Stimulated activated CD4-positive, alpha-beta T cell treated with anti-CD3 and anti-CD28 coated beads, Interleukin-12 subunit alpha, Interleukin-12 subunit beta, amount 100 ng/mL, for 4 hours (primary cell): ENCODE measurements at regions not wholly inside any gene's neighbourhood (a gene's known extent, or its start where the extent isn't known, plus 50 kb on each side); places are given as distances from the start of the nearest gene placed in this dataset.

Experiments used
- DNase-seq: peaks from one replicate; pipeline ENCODE4 v3.0.0-alpha.2; 2020

DNA sequence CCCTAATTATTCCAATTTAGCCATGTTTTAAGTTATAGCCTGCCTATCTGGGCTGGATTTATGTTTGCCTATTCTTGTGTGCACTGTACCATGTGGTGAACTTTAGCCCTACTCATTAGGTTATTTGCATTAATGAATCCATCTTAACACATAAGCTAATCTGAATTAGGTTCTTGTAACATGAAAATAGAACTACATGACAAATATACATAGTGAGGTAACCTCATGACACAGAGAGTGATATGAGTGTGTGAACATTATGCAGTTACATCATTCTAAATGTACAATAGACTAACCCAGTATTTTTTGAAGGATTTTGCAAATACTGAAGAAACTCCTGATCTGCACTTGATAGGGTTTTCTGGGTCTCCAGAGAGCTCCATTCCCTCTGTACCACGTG lies 733.7 kb upstream of the CITED2 start:
- DNase-seq: no peak

DNA sequence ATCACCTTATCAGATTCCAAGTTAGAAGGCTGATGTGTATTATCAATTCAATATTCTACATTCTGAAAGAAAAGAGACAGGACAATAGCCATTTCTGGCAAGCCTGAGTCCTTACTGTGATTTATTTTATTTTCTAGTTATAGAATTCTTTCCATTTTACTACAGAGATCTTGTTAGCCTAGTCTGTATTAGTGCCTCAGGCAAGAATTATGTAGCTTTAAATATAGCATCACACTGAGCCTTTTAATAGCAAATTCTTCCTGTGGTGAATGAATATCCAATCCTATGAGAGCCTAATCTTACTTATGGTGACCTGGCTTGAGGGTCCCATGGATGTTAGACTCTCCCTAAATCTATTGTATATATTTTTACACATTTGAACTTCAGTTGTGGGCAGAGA lies 732.8 kb upstream of the CITED2 start:
- no peak for DNase-seq

DNA sequence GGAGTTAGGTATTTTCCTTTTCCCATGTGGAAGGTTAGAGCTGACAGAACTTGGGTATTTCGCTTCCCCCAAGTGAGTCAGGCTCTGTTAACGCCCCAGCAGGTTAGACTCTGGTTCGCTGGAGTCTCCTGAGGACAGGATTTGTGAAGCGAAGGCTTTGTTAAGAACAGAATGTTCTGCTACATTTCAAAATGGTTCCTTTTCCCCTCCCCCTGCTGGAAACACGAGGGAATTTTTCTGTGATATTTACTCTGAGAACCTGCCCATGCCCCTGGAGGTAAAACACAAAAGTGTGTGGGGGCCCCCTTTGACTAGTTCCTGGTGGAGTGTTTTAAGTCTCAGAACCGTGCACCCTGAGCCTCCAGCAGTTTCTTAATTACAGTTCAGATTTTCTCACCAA lies 731.4 kb upstream of the CITED2 start:
- DNase-seq: no peak

GRCh38 chr6:140105241-140105640 lies 730.8 kb upstream of the CITED2 start:
- DNase-seq: no peak

- no peak for DNase-seq
Measured at GRCh38 chr6:140101818-140102217, 727.4 kb upstream of the CITED2 start.

DNA sequence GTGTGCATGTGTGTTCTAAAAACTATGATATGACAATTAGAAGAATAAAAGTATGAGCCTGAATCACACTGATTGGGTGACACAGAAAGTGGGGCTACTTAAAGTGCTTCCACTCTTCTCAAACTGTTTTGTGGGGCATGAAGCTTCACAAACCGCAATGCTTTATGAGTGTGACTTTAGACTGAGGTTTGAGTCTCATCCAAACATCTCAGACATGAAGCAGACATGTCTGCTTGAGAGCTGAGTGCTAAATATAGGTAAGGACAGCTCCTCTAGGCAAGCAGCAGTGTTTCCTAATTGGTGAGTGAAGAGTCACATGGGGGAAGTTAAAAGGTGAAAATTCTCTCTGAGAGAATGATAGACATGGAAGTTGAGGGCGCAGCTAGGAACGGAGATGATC lies 726.9 kb upstream of the CITED2 start:
- DNase-seq: no peak

- DNase-seq: no peak
Measured at GRCh38 chr6:140095532-140095931, 721.1 kb upstream of the CITED2 start.

DNA sequence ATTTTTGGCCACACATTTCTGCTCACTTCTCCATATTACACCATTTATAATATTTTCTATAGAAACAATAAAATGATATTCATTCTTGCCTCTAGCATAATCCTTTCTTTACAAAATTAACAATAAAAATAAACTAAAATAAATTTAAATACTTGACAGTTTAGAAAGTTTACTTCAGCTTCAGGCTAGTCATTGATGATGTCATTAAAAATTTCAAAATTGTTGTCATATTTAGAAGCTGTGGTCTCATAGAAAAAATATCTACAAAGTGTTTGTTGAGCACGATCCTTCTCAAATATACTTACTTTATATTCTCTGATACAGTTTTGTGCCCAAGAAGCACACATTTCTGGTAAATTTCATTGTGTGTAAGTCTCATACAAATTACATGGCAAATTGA lies 717.4 kb upstream of the CITED2 start:
- DNase-seq: no peak

DNA sequence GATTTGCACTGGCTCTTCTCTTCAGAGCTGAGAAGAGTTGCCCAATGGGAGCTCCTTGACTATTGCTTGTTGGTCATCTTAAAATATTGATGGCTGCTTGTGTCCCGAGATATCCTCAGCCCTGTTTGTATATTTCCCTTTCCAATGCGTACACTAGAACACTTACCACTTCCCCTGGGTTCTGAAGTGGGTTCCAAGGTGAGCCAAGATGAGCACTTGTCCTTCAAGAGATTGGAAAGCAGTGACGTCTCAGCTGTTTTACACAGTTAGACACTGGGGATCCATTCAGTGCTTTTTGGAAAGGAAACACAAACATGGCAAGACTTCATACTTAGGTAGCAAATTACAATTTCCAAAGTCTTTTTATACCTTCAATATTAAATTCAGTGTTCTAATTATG lies 716.4 kb upstream of the CITED2 start:
- no peak for DNase-seq

GRCh38 chr6:140083375-140083774 lies 708.9 kb upstream of the CITED2 start:
- no peak for DNase-seq

- no peak for DNase-seq
Measured at GRCh38 chr6:140082867-140083297, 708.4 kb upstream of the CITED2 start.

GRCh38 chr6:140079328-140079727 lies 704.9 kb upstream of the CITED2 start:
- no peak for DNase-seq

DNA sequence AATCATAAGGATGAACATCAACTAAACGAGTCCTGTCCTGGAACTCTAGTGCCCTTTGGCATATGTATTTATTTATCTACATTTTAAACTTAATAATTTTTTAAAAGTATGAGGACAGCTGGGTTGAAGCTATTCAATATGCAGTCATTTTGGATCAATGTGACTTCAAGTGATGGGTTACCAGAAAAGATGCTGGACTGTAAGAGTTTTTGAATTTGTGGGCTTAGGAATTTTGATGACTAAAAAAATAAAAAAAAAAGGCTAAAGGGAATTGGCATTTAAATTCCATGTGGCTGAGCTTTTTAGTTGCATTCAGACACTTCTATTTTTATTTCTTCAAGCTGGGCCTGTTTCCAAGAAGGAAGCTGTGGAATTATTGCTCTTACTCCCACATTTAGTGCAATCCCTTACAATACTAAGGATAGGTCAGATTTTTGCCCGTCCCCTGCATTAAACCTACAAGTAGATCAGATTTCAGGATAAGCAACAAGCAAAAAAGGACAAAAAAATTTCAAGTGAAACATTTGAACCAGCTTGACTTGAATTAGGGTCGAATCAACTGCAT lies 704.2 kb upstream of the CITED2 start:
- DNase-seq: no peak

GRCh38 chr6:140077827-140078560 lies 703.5 kb upstream of the CITED2 start:
- DNase-seq: no peak

DNA sequence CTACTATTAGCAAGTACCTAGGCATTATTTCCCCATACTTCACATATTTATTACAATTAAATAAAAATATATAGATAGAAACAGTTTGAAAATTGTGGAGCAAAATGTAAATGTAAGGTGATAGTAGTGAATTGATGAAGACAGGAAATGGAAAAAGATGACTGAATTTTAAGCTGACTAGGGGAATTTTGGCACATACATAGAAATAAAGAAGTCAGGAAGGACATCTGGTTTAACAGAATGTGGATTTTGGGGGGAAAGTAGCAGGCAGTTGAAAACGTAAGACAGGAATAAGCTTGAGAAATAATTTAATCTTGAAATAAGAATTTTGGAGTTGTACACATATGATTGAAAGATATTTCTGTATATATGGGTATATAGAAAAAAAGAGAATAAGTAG lies 701.7 kb upstream of the CITED2 start:
- no peak for DNase-seq

- DNase-seq: no peak
Measured at GRCh38 chr6:140073456-140073855, 699.0 kb upstream of the CITED2 start.

DNA sequence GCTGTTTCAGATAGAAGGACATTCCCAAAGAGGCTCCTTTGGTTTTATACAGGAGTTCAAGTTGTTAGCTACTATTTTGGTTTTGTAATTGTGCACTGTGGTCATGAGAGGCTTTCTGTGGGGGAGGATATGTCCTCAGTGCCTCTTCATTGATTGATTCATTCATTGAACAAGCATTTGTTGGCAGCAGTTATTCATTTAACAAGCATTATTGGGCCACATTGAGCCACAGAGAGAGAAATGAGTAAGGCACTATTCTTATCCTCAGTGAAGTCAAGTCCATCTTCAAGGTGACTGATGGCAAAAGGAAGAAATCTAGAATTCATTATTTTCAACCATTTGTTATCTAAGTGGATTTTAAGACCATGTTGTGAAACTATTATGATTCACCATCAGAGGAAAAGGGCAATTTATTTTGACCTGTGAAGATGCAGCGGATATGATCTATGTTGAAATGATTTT lies 697.2 kb upstream of the CITED2 start:
- DNase-seq: no peak

- no peak for DNase-seq
Measured at GRCh38 chr6:140070846-140071473, 696.5 kb upstream of the CITED2 start.

- DNase-seq: no peak
Measured at GRCh38 chr6:140069576-140069975, 695.1 kb upstream of the CITED2 start.

GRCh38 chr6:140068801-140069200 lies 694.4 kb upstream of the CITED2 start:
- DNase-seq: no peak

GRCh38 chr6:140064366-140064765 lies 689.9 kb upstream of the CITED2 start:
- no peak for DNase-seq

DNA sequence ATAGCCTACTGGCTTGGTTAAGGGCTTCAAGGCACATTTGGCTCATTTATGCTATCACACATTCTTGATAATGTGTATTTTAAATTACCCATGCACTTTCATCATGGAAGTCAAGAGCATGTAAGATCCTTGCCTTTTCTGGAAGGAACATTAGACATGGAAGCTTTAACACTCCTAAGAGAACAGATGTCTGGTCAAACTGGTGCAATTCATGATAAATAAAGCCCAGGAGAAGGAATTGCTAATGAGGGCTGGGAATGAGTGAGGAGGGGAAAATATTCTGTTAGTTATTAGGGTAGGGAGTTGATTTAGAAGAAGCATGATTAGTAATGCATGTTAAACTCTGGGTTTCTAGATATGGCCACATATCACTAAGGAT lies 688.6 kb upstream of the CITED2 start:
- DNase-seq: no peak

DNA sequence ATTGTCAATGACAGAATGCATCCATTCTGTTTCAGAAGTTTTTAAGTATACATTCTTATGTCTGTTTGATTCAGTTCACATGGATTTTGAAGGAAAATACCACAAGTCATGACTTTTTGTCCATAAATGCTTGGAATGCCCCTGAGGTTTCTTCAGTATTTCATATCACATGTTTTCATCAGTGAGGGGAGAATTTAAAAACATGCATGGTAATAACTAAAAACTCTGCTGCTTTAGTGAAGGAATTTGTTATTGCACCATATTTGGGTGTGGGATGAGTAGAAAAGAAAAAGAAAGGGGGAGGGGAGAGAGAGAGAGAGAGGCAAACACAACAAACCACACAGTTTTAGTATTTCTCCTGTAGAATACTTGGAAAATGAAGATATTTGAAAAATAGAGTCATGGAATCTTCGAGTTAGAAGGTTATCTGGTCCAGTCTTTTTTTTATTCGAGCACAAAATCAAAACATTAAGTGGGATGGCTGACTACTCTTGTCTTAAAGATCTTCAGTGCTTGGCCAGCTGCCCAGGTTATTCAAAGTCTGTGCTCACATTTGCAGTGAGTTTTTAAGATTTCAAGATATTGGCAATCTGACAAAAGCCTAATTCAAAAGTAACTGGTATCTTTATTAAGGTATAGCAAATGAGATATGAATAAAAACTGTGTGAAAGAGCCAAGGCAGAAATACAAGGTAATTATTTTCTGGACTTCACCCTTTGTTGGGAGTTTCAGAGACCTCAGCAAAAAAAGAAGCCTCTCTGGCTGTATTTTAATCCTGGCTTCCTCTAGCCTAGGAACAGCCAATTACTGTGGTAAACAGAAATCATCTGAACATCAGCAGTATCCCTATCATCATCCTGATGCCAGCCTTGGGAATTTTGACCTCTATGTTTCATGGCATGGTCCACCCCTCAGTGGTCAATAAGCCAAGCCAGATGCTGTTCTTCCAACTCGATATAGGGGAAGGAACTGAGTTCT lies 687.9 kb upstream of the CITED2 start:
- no peak for DNase-seq
